HEK293 (cell line): ENCODE measurements at regions not wholly inside any gene's neighbourhood (a gene's known extent, or its start where the extent isn't known, plus 50 kb on each side); places are given as distances from the start of the nearest gene placed in this dataset.
A peak's percentile ranks its signal among the peaks of the same experiment; 100 is the strongest.

ENCODE experiments used
- CTCF ChIA-PET: fragments of 350-600 bp; formaldehyde crosslinking; extraction: SDS; loops from one replicate; lab custom pipeline; 2021; ENCODE audit warnings: antibody characterized with exemption; lab: Yijun Ruan, JAX
- POLR2A ChIA-PET: fragments of 300-600 bp; formaldehyde crosslinking; extraction: SDS; loops from one replicate; lab custom pipeline; 2020; ENCODE audit warnings: antibody characterized with exemption, inconsistent platforms; lab: Yijun Ruan, JAX
- H3K27ac ChIP-seq: fragments of 200-500 bp; sonication (Bioruptor generic); 2 replicates; pipeline ENCODE4 v1.5.1; 2014; ENCODE audit warnings: low read depth, low read length, control low read depth, inconsistent platforms; ENCODE audit errors: extremely low read depth
- H3K36me3 ChIP-seq, 2 experiments: fragments of 200-500 bp in 1 of 2; sonication (Bioruptor generic) in 1 of 2; 1 replicate in 1 of 2; 2 replicates in 1 of 2; pipeline ENCODE4 v1.5.1; 2014 to 2017; ENCODE audit warnings: inconsistent platforms in 2 of 2, low read length in 2 of 2; ENCODE audit not compliant: control insufficient read depth in 2 of 2, insufficient read depth in 1 of 2
- H3K4me1 ChIP-seq: fragments of 200-500 bp; sonication (Bioruptor generic); 2 replicates; pipeline ENCODE4 v1.5.1; 2014; ENCODE audit warnings: mild to moderate bottlenecking, low read length, inconsistent platforms; ENCODE audit not compliant: control insufficient read depth, insufficient read depth
- H3K4me3 ChIP-seq: 2 replicates; pipeline ENCODE4 v1.5.1; 2011; ENCODE audit warnings: low read depth, mild to moderate bottlenecking, control low read depth, low read length, moderate library complexity
- H3K9me3 ChIP-seq: fragments of 200-500 bp; sonication (Bioruptor generic); 2 replicates; pipeline ENCODE4 v1.5.1; 2014; ENCODE audit warnings: low read depth, low read length, inconsistent platforms; ENCODE audit not compliant: control insufficient read depth, insufficient read depth
- EGR2 ChIP-seq: fragments of 450-650 bp; formaldehyde crosslinking; IDR thresholded peaks from 2 replicates; pipeline ENCODE4 v1.5.1; 2016; ENCODE audit warnings: low read depth, missing biosample characterization, missing genetic modification characterization
- KLF16 ChIP-seq: fragments of 450-650 bp; formaldehyde crosslinking; IDR thresholded peaks from 2 replicates; pipeline ENCODE4 v1.5.1; 2017; ENCODE audit warnings: missing biosample characterization, missing genetic modification characterization
- KLF8 ChIP-seq: fragments of 450-650 bp; formaldehyde crosslinking; IDR thresholded peaks from 2 replicates; pipeline ENCODE4 v1.5.1; 2016; ENCODE audit warnings: missing biosample characterization, missing genetic modification characterization
- MYNN ChIP-seq: fragments of 450-650 bp; formaldehyde crosslinking; IDR thresholded peaks from 2 replicates; pipeline ENCODE4 v1.5.1; 2016; ENCODE audit warnings: missing biosample characterization, missing genetic modification characterization, borderline replicate concordance
- TRIM28 ChIP-seq: IDR thresholded peaks from 2 replicates; pipeline ENCODE4 v1.6.1; 2011; ENCODE audit warnings: low read length, control low read depth, borderline replicate concordance
- ZFP3 ChIP-seq: fragments of 450-650 bp; formaldehyde crosslinking; IDR thresholded peaks from 2 replicates; pipeline ENCODE4 v1.5.1; 2016; ENCODE audit warnings: low read depth, missing biosample characterization, missing genetic modification characterization
- ZNF140 ChIP-seq: fragments of 450-650 bp; formaldehyde crosslinking; IDR thresholded peaks from 2 replicates; pipeline ENCODE4 v1.5.1; 2016; ENCODE audit warnings: missing biosample characterization, missing genetic modification characterization
- ZNF341 ChIP-seq: fragments of 450-650 bp; formaldehyde crosslinking; IDR thresholded peaks from 2 replicates; pipeline ENCODE4; 2016; ENCODE audit warnings: low read depth, missing biosample characterization, missing genetic modification characterization
- ZNF394 ChIP-seq: fragments of 450-650 bp; formaldehyde crosslinking; IDR thresholded peaks from 2 replicates; pipeline ENCODE4 v1.5.1; 2016; ENCODE audit warnings: missing biosample characterization, missing genetic modification characterization, mild to moderate bottlenecking, moderate library complexity, borderline replicate concordance
- ZNF558 ChIP-seq: fragments of 450-650 bp; formaldehyde crosslinking; IDR thresholded peaks from 2 replicates; pipeline ENCODE4 v1.5.1; 2016; ENCODE audit warnings: missing biosample characterization, missing genetic modification characterization
- ZNF561 ChIP-seq: fragments of 450-650 bp; IDR thresholded peaks from 2 replicates; pipeline ENCODE4 v1.5.1; 2018; ENCODE audit warnings: missing biosample characterization, missing genetic modification characterization, borderline replicate concordance
- ZNF701 ChIP-seq: fragments of 450-650 bp; formaldehyde crosslinking; IDR thresholded peaks from 2 replicates; pipeline ENCODE4 v1.5.1; 2016; ENCODE audit warnings: missing biosample characterization, missing genetic modification characterization
- ZNF747 ChIP-seq: fragments of 450-650 bp; formaldehyde crosslinking; IDR thresholded peaks from 2 replicates; pipeline ENCODE4 v1.5.1; 2016; ENCODE audit warnings: missing biosample characterization, missing genetic modification characterization
- ZNF830 ChIP-seq: fragments of 450-650 bp; IDR thresholded peaks from 2 replicates; pipeline ENCODE4 v1.5.0; 2018; ENCODE audit warnings: missing biosample characterization, missing genetic modification characterization, low read depth, mild to moderate bottlenecking, moderate library complexity
- TF ChIP-seq, protein P1 (sequence below): sonication (generic); formaldehyde crosslinking; IDR thresholded peaks from 2 replicates; pipeline ENCODE4 v1.8.1; 2022; ENCODE audit warnings: mild to moderate bottlenecking, moderate library complexity, missing genetic modification reagents

- no peak overlapping the region for H3K27ac ChIP-seq
- no peaks in the 10 kb centered on the region for H3K36me3 ChIP-seq
- H3K4me1 ChIP-seq: peaks cover 14% of the 10 kb centered on the region
- no peak for TF ChIP-seq ZNF140 (tag by site-specific recombination)
- TF ChIP-seq EGR2: peak; percentile 22; the same call in 1 of the 2 replicates
- no peak for TF ChIP-seq KLF8 (tag by site-specific recombination)
- CTCF ChIA-PET: interaction anchor here (0.9 to 1.0 kb wide), 2 partner anchors 11 to 36 kb away, joined by 3 to 4 read pairs; no protein-coding TSS in a partner anchor
- no peaks in the 10 kb centered on the region for H3K9me3 ChIP-seq
- POLR2A ChIA-PET: interaction anchor here (0.6 kb wide), 1 partner anchor 269 kb away, joined by 4 read pairs; no protein-coding TSS in a partner anchor
- H3K4me3 ChIP-seq: no peak overlapping the region
These were observed 236.2 kb downstream of the TLE3 start for GRCh38 chr15:69861331-69862171.

DNA sequence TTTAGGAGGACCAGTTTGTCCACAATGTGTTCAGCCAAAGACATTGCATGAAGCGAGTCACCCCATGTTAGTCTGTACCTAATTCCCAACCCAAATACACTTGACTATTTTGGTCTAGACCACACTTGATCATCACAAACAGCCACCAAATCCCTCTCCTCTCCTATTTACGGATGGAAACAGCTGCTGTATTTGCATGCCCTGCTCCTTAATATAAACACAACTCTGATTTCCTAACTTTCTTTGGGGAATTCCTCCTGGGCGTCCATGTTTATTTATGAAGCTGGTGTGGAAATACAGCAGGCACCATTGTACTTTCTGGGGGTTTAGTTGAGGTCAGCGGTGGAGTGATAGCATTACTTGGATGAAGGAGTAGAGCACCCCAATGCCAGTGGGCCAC, 235.2 kb downstream of the TLE3 start:
- POLR2A ChIA-PET: no interaction called here
- no peaks in the 10 kb centered on the region for H3K9me3 ChIP-seq
- CTCF ChIA-PET: interaction anchor here (0.7 to 0.9 kb wide), 2 partner anchors 66 to 161 kb away, joined by 3 read pairs; no protein-coding TSS in a partner anchor
- no peak overlapping the region for H3K4me3 ChIP-seq
- TF ChIP-seq ZNF830 (tag by site-specific recombination) (no peak), ZNF558 (tag by site-specific recombination) (no peak), ZNF341 (tag by site-specific recombination) (no peak), KLF16 (tag by site-specific recombination) (no peak)
- TF ChIP-seq, protein P1, sequence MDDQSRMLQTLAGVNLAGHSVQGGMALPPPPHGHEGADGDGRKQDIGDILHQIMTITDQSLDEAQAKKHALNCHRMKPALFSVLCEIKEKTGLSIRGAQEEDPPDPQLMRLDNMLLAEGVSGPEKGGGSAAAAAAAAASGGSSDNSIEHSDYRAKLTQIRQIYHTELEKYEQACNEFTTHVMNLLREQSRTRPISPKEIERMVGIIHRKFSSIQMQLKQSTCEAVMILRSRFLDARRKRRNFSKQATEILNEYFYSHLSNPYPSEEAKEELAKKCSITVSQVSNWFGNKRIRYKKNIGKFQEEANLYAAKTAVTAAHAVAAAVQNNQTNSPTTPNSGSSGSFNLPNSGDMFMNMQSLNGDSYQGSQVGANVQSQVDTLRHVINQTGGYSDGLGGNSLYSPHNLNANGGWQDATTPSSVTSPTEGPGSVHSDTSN (CRISPR knock-in tag): no peak
- TF ChIP-seq, all 188 proteins: peak for 0
- Histone ChIP-seq H3K4me1 (peaks cover 14% of the 10 kb centered on the region), H3K36me3 (no peaks in the 10 kb centered on the region), H3K27ac (no peak overlapping the region)

DNA sequence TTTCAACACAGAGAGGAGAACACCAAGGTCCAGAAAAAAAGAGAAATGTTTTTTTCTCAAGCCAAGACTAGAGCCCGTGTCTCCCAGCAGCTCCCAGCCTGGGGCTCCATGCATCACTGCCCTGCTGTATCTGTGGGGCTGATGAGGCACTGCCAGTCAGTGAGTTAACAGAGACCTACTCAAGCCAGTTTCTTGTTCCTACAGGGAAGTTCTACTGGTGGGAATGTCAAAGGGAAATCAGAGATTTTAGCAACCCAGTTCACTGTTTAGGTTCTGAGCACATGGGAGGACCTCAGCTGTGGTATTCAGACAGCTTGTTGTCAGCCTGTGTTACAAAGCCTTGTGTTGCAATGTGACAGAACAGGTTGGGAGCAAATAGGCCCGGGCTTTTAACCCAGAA, 234.3 kb downstream of the TLE3 start:
- ChIA-PET CTCF (interaction anchor here (0.6 to 0.9 kb wide), 3 partner anchors 11 to 160 kb away, joined by 3 read pairs; no protein-coding TSS in a partner anchor), POLR2A (no interaction called here)
- Histone ChIP-seq H3K4me1 (peaks cover 14% of the 10 kb centered on the region), H3K4me3 (no peak overlapping the region), H3K36me3 (no peaks in the 10 kb centered on the region), H3K9me3 (no peaks in the 10 kb centered on the region; the same call in 1 of the 2 replicates), H3K27ac (no peak overlapping the region)
- TF ChIP-seq ZNF701 (tag by site-specific recombination) (no peak), MYNN (tag by site-specific recombination) (no peak), TRIM28 (no peak)

DNA sequence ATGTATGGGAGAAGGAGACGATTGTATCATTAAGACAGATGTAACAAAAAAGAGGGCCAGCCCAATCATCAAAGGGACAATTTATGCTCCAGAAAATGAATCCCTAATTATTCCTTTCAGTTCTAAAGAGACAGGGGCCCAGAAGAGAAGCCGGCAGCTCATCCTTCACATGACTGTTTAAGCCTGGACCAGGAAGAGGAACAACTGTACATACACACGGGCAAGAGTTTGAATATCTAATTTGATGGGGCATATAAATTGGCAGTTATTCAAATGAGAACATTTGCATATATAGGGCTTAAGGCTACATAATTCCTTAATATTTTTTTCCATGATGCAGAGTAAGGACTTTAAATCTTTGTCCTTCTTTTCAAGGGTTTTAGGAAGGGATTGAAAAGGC, 232.3 kb downstream of the TLE3 start:
- TF ChIP-seq ZNF394 (tag by site-specific recombination) (no peak), ZNF561 (tag by site-specific recombination) (no peak), ZFP3 (no peak), ZNF747 (tag by site-specific recombination) (no peak)
- H3K27ac ChIP-seq: no peak overlapping the region
- ChIA-PET POLR2A (no interaction called here), CTCF (interaction anchor here (0.6 to 1.2 kb wide), 2 partner anchors 137 to 390 kb away, joined by 3 to 4 read pairs; no protein-coding TSS in a partner anchor)
- H3K9me3 ChIP-seq: no peaks in the 10 kb centered on the region; the same call in 1 of the 2 replicates
- no peak overlapping the region for H3K4me3 ChIP-seq
- H3K4me1 ChIP-seq: peaks cover 14% of the 10 kb centered on the region
- no peaks in the 10 kb centered on the region for H3K36me3 ChIP-seq
